ENCODE measurements at regions not wholly inside any gene's neighbourhood (a gene's known extent, or its start where the extent isn't known, plus 50 kb on each side); places are given as distances from the start of the nearest gene placed in this dataset.

DNA sequence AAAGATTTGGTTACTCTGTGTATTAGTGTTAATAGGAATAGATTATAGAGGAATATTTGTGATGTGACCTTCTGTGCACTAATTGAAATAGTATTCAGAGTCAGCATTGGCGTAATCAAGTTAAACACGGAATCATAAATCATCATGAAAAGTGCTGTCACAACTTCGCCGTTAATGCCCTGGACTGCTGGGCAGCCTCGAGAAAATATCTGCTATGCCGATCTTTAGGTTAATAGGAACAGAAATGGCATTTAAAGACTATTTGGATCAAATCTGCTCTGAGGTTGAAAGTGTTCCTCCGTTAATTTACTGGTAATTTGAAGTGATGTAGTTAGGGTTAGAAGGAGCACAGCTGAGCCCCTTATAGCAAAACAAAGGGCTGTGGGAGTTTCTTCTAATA is 219.0 kb downstream of the MZT1 start:
- no peak for TF ChIP-seq POLR2A (IDR thresholded peaks at IDR 0.05; ENCODE audit: low read length)
- no peak for TF ChIP-seq GATA1 (IDR thresholded peaks at IDR 0.05; ENCODE audit: low read depth, low read length)

Measured in erythroblast (primary cell).